ENCODE measurements at regions not wholly inside any gene's neighbourhood (a gene's known extent, or its start where the extent isn't known, plus 50 kb on each side); places are given as distances from the start of the nearest gene placed in this dataset.

- Histone ChIP-seq H4K8ac (ENCODE audit: extremely low read depth, insufficient read depth, low read length) (no peak overlapping the region), H3K4me1 (replicated peaks in 1 of 4; ENCODE audit: control insufficient read depth in 3 of 4, insufficient read depth in 4 of 4, low read length in 3 of 4) (no peaks in the 10 kb centered on the region), H3K9me3 (ENCODE audit: insufficient read depth in 2 of 2, low read depth in 1 of 2, low read length in 1 of 2) (no peaks in the 10 kb centered on the region), H3K9ac (replicated peaks in 1 of 4; ENCODE audit: extremely low read depth in 1 of 4, low read depth in 3 of 4, low read length in 3 of 4) (no peak overlapping the region), H3K14ac (ENCODE audit: insufficient read length) (no peak overlapping the region), H4K5ac (ENCODE audit: insufficient read length, low read depth, low read length) (no peak overlapping the region), H2AK5ac (ENCODE audit: low read depth, low read length) (no peak overlapping the region), H2AFZ (ENCODE audit: low read length) (no peak overlapping the region), H3K4ac (replicated peaks; ENCODE audit: insufficient read length, low read depth, low read length) (no peak overlapping the region), H3K79me1 (ENCODE audit: low read depth, low read length) (no peaks in the 10 kb centered on the region), H3K79me2 (ENCODE audit: control insufficient read depth in 1 of 2, insufficient read depth in 2 of 2, low read length in 2 of 2) (no peaks in the 10 kb centered on the region), H3K23me2 (ENCODE audit: low read depth, low read length) (no peaks in the 10 kb centered on the region), H3K18ac (ENCODE audit: extremely low read depth, low read length) (no peak overlapping the region), H2BK12ac (ENCODE audit: low read depth, low read length) (no peak overlapping the region), H2BK20ac (ENCODE audit: low read length) (no peak overlapping the region), H4K91ac (replicated peaks; ENCODE audit: insufficient read length, low read length) (no peak overlapping the region), H3K27ac (ENCODE audit: low read depth, low read length) (no peak overlapping the region), H4K20me1 (replicated peaks in 1 of 2; ENCODE audit: control insufficient read depth in 1 of 2, insufficient read depth in 2 of 2, low read length in 2 of 2) (no peaks in the 10 kb centered on the region), H3K56ac (replicated peaks; ENCODE audit: insufficient read length, low read depth, low read length) (no peak overlapping the region), H3K23ac (ENCODE audit: insufficient read length) (no peak overlapping the region), H2BK5ac (ENCODE audit: low read depth, low read length) (no peak overlapping the region), H3K4me3 (ENCODE audit: extremely low read depth in 1 of 4, insufficient read depth in 2 of 4, low read depth in 3 of 4, low read length in 4 of 4) (no peak overlapping the region), H2BK15ac (ENCODE audit: low read length) (no peak overlapping the region), H3K27me3 (replicated peaks in 1 of 4; ENCODE audit: control insufficient read depth in 3 of 4, extremely low read depth in 1 of 4, insufficient read depth in 3 of 4, low read length in 3 of 4) (no peaks in the 10 kb centered on the region), H2BK120ac (replicated peaks; ENCODE audit: low read depth, low read length) (no peak overlapping the region), H3K4me2 (ENCODE audit: insufficient read depth in 1 of 2, low read depth in 2 of 2, low read length in 2 of 2) (no peak overlapping the region), H3K36me3 (ENCODE audit: control insufficient read depth in 2 of 4, insufficient read depth in 4 of 4, low read length in 3 of 4) (no peaks in the 10 kb centered on the region)
- ChIA-PET CTCF (ENCODE audit: partially characterized antibody) (no interaction called here), POLR2A (ENCODE audit: partially characterized antibody) (no interaction called here)
- DNase-seq (ENCODE audit: low read depth in 1 of 2, low spot score in 2 of 2): no peak
- no peak for FAIRE-seq
- 100% methylated on average over 1 of the region's 2 CpGs; no CpG with 5 or more reads in 1 of the 2 experiments for WGBS, 2 experiments (ENCODE audit: extremely low coverage in 1 of 2, insufficient coverage in 1 of 2, insufficient read length in 1 of 2, insufficient replicate concordance in 2 of 2, low coverage in 1 of 2, low lambda C conversion rate in 2 of 2, missing lambda C conversion rate in 1 of 2)
- TF ChIP-seq RNF2 (IDR thresholded peaks at IDR 0.05; ENCODE audit: borderline replicate concordance, low read depth, low read length, missing control alignments, poor library complexity, severe bottlenecking): no peak
- no peak for TF ChIP-seq BCL11A (IDR thresholded peaks at IDR 0.05; ENCODE audit: low read depth in 2 of 2, low read length in 2 of 2)
- no peak for TF ChIP-seq EP300 (IDR thresholded peaks at IDR 0.05; ENCODE audit: borderline replicate concordance in 1 of 2, low read depth in 2 of 2, low read length in 2 of 2)
- no peak for TF ChIP-seq CTCF (IDR thresholded peaks at IDR 0.05; ENCODE audit: control extremely low read depth in 1 of 3, insufficient read depth in 1 of 3, low read depth in 1 of 3, low read length in 3 of 3)
- no peak for TF ChIP-seq CBX5 (IDR thresholded peaks at IDR 0.05; ENCODE audit: low read depth, low read length)
These were observed 908.5 kb downstream of the DSC3 start for GRCh38 chr18:30134020-30134419.
